ENCODE measurements at regions not wholly inside any gene's neighbourhood (a gene's known extent, or its start where the extent isn't known, plus 50 kb on each side); places are given as distances from the start of the nearest gene placed in this dataset.
"Not testable (repeated sequence)": the region's sequence is repeated elsewhere in the genome, so short reads cannot be mapped to it uniquely, and the experiment has no call there.

- no peak for FAIRE-seq
- no peak for TF ChIP-seq TAF1 (IDR thresholded peaks at IDR 0.05; ENCODE audit: borderline replicate concordance, low read depth, low read length)
- no peak for TF ChIP-seq POLR2AphosphoS5 (IDR thresholded peaks at IDR 0.05; ENCODE audit: low read depth, low read length)
- TF ChIP-seq POLR2A (IDR thresholded peaks at IDR 0.05; ENCODE audit: low read depth, low read length), result no peak
Observed at GRCh38 chr10:25811052-25811685, 122.9 kb upstream of the MYO3A start.

GRCh38 chr10:25813511-25813910 is 120.5 kb upstream of the MYO3A start:
- TF ChIP-seq POLR2AphosphoS5 (IDR thresholded peaks at IDR 0.05; ENCODE audit: low read depth, low read length), result no peak
- no peak for TF ChIP-seq POLR2A (IDR thresholded peaks at IDR 0.05; ENCODE audit: low read depth, low read length)
- TF ChIP-seq TAF1 (IDR thresholded peaks at IDR 0.05; ENCODE audit: borderline replicate concordance, low read depth, low read length), result no peak
- FAIRE-seq, result no peak

More at GRCh38 chr10:25811052-25811685, 122.9 kb upstream of the MYO3A start:
- no peak for DNase-seq (ENCODE audit: insufficient read length)

GRCh38 chr10:25815236-25815635 is 118.8 kb upstream of the MYO3A start:
- FAIRE-seq (no peak), DNase-seq (ENCODE audit: insufficient read length) (no peak)
- no peak for TF ChIP-seq POLR2A (IDR thresholded peaks at IDR 0.05; ENCODE audit: low read depth, low read length)
- no peak for TF ChIP-seq TAF1 (IDR thresholded peaks at IDR 0.05; ENCODE audit: borderline replicate concordance, low read depth, low read length)
- TF ChIP-seq POLR2AphosphoS5 (IDR thresholded peaks at IDR 0.05; ENCODE audit: low read depth, low read length), result no peak

More at GRCh38 chr10:25813511-25813910, 120.5 kb upstream of the MYO3A start:
- DNase-seq (ENCODE audit: insufficient read length), result no peak

GRCh38 chr10:25815999-25816768 is 117.8 kb upstream of the MYO3A start:
- no peak for TF ChIP-seq POLR2AphosphoS5 (IDR thresholded peaks at IDR 0.05; ENCODE audit: low read depth, low read length)
- TF ChIP-seq POLR2A (IDR thresholded peaks at IDR 0.05; ENCODE audit: low read depth, low read length), result no peak
- no peak for TF ChIP-seq TAF1 (IDR thresholded peaks at IDR 0.05; ENCODE audit: borderline replicate concordance, low read depth, low read length)
- no peak for DNase-seq (ENCODE audit: insufficient read length)
- FAIRE-seq, result no peak

- TF ChIP-seq TAF1 (IDR thresholded peaks at IDR 0.05; ENCODE audit: borderline replicate concordance, low read depth, low read length) (no peak), POLR2AphosphoS5 (IDR thresholded peaks at IDR 0.05; ENCODE audit: low read depth, low read length) (no peak), POLR2A (IDR thresholded peaks at IDR 0.05; ENCODE audit: low read depth, low read length) (no peak)
- FAIRE-seq (no peak), DNase-seq (ENCODE audit: insufficient read length) (no peak)
Observed at GRCh38 chr10:25817200-25817599, 116.8 kb upstream of the MYO3A start.

- DNase-seq (ENCODE audit: insufficient read length) (no peak), FAIRE-seq (no peak)
- TF ChIP-seq POLR2A (IDR thresholded peaks at IDR 0.05; ENCODE audit: low read depth, low read length) (no peak), TAF1 (IDR thresholded peaks at IDR 0.05; ENCODE audit: borderline replicate concordance, low read depth, low read length) (no peak), POLR2AphosphoS5 (IDR thresholded peaks at IDR 0.05; ENCODE audit: low read depth, low read length) (no peak)
Observed at GRCh38 chr10:25818751-25819150, 115.3 kb upstream of the MYO3A start.

- no peak for TF ChIP-seq TAF1 (IDR thresholded peaks at IDR 0.05; ENCODE audit: borderline replicate concordance, low read depth, low read length)
- TF ChIP-seq POLR2A (IDR thresholded peaks at IDR 0.05; ENCODE audit: low read depth, low read length), result no peak
- no peak for TF ChIP-seq POLR2AphosphoS5 (IDR thresholded peaks at IDR 0.05; ENCODE audit: low read depth, low read length)
- FAIRE-seq, result no peak
- no peak for DNase-seq (ENCODE audit: insufficient read length)
Observed at GRCh38 chr10:25820472-25820871, 113.6 kb upstream of the MYO3A start.

GRCh38 chr10:25820874-25821273 is 113.2 kb upstream of the MYO3A start:
- DNase-seq (ENCODE audit: insufficient read length) (no peak), FAIRE-seq (no peak)
- TF ChIP-seq POLR2A (IDR thresholded peaks at IDR 0.05; ENCODE audit: low read depth, low read length), result no peak
- TF ChIP-seq POLR2AphosphoS5 (IDR thresholded peaks at IDR 0.05; ENCODE audit: low read depth, low read length), result no peak
- no peak for TF ChIP-seq TAF1 (IDR thresholded peaks at IDR 0.05; ENCODE audit: borderline replicate concordance, low read depth, low read length)

GRCh38 chr10:25824050-25824449 is 110.0 kb upstream of the MYO3A start:
- no peak for FAIRE-seq
- TF ChIP-seq TAF1 (IDR thresholded peaks at IDR 0.05; ENCODE audit: borderline replicate concordance, low read depth, low read length) (no peak), POLR2AphosphoS5 (IDR thresholded peaks at IDR 0.05; ENCODE audit: low read depth, low read length) (no peak), POLR2A (IDR thresholded peaks at IDR 0.05; ENCODE audit: low read depth, low read length) (no peak)
- DNase-seq (ENCODE audit: insufficient read length), result no peak

- no peak for TF ChIP-seq POLR2A (IDR thresholded peaks at IDR 0.05; ENCODE audit: low read depth, low read length)
- no peak for TF ChIP-seq POLR2AphosphoS5 (IDR thresholded peaks at IDR 0.05; ENCODE audit: low read depth, low read length)
- TF ChIP-seq TAF1 (IDR thresholded peaks at IDR 0.05; ENCODE audit: borderline replicate concordance, low read depth, low read length), result no peak
- FAIRE-seq (no peak), DNase-seq (ENCODE audit: insufficient read length) (no peak)
Observed at GRCh38 chr10:25828475-25828874, 105.6 kb upstream of the MYO3A start.

GRCh38 chr10:25831080-25831479 is 102.9 kb upstream of the MYO3A start:
- no peak for FAIRE-seq
- DNase-seq (ENCODE audit: insufficient read length), result no peak
- no peak for TF ChIP-seq POLR2AphosphoS5 (IDR thresholded peaks at IDR 0.05; ENCODE audit: low read depth, low read length)
- no peak for TF ChIP-seq TAF1 (IDR thresholded peaks at IDR 0.05; ENCODE audit: borderline replicate concordance, low read depth, low read length)
- TF ChIP-seq POLR2A (IDR thresholded peaks at IDR 0.05; ENCODE audit: low read depth, low read length), result no peak

GRCh38 chr10:25839683-25840082 is 94.3 kb upstream of the MYO3A start:
- TF ChIP-seq POLR2A (IDR thresholded peaks at IDR 0.05; ENCODE audit: low read depth, low read length), result no peak
- no peak for TF ChIP-seq TAF1 (IDR thresholded peaks at IDR 0.05; ENCODE audit: borderline replicate concordance, low read depth, low read length)
- TF ChIP-seq POLR2AphosphoS5 (IDR thresholded peaks at IDR 0.05; ENCODE audit: low read depth, low read length), result no peak
- FAIRE-seq (no peak), DNase-seq (ENCODE audit: insufficient read length) (no peak)

- not testable (repeated sequence) for DNase-seq (ENCODE audit: insufficient read length); FAIRE-seq
Observed at GRCh38 chr10:25840875-25841274, 93.2 kb upstream of the MYO3A start.
